KMS-11 (cell line): ENCODE measurements at regions not wholly inside any gene's neighbourhood (a gene's known extent, or its start where the extent isn't known, plus 50 kb on each side); places are given as distances from the start of the nearest gene placed in this dataset.

ENCODE experiments used
- H2AFZ ChIP-seq: fragments of 200-600 bp; sonication (generic); 2 replicates; pipeline ENCODE4 v1.6.1; 2016; ENCODE audit warnings: antibody characterized with exemption, mixed run types, low read depth
- H3K27ac ChIP-seq: fragments of 200-600 bp; sonication (generic); 2 replicates; pipeline ENCODE4 v1.6.1; 2016; ENCODE audit warnings: mild to moderate bottlenecking, mixed run types
- H3K27me3 ChIP-seq: fragments of 200-600 bp; sonication (generic); 2 replicates; pipeline ENCODE4 v1.6.1; 2017; ENCODE audit warnings: mild to moderate bottlenecking, low read depth, mixed run types, moderate library complexity; ENCODE audit not compliant: insufficient read depth
- H3K36me3 ChIP-seq: fragments of 200-600 bp; sonication (generic); 2 replicates; pipeline ENCODE4 v1.6.1; 2017; ENCODE audit warnings: mild to moderate bottlenecking, mixed run types; ENCODE audit not compliant: insufficient read depth
- H3K4me1 ChIP-seq: fragments of 200-600 bp; sonication (generic); 2 replicates; pipeline ENCODE4 v1.6.1; 2016; ENCODE audit warnings: mild to moderate bottlenecking, low read depth, mixed run types; ENCODE audit not compliant: poor library complexity, severe bottlenecking
- H3K4me2 ChIP-seq: fragments of 200-600 bp; sonication (generic); 2 replicates; pipeline ENCODE4 v1.7.0; 2016; ENCODE audit warnings: mild to moderate bottlenecking, mixed run types
- H3K4me3 ChIP-seq: fragments of 200-600 bp; sonication (generic); IDR thresholded peaks from 2 replicates; pipeline ENCODE4 v1.6.1; 2017; ENCODE audit warnings: low read depth, low read length, mixed read lengths; ENCODE audit not compliant: insufficient read depth
- H3K79me2 ChIP-seq: fragments of 200-600 bp; sonication (generic); 2 replicates; pipeline ENCODE4 v1.6.1; 2016; ENCODE audit warnings: low read depth, mixed run types; ENCODE audit not compliant: insufficient read depth
- H3K9ac ChIP-seq: fragments of 200-600 bp; sonication (generic); 2 replicates; pipeline ENCODE4 v1.6.1; 2016; ENCODE audit warnings: mild to moderate bottlenecking, mixed run types
- H4K20me1 ChIP-seq: fragments of 200-600 bp; sonication (generic); 2 replicates; pipeline ENCODE4 v1.6.1; 2016; ENCODE audit warnings: mild to moderate bottlenecking, mixed run types; ENCODE audit not compliant: insufficient read depth
- TF ChIP-seq, protein P1 (sequence below): fragments of 200-600 bp; sonication (generic); conservative IDR thresholded peaks from 2 replicates; pipeline ENCODE4 v1.6.1; 2017; ENCODE audit warnings: low read depth, mild to moderate bottlenecking, antibody characterized with exemption, low read length, moderate library complexity, mixed read lengths

DNA sequence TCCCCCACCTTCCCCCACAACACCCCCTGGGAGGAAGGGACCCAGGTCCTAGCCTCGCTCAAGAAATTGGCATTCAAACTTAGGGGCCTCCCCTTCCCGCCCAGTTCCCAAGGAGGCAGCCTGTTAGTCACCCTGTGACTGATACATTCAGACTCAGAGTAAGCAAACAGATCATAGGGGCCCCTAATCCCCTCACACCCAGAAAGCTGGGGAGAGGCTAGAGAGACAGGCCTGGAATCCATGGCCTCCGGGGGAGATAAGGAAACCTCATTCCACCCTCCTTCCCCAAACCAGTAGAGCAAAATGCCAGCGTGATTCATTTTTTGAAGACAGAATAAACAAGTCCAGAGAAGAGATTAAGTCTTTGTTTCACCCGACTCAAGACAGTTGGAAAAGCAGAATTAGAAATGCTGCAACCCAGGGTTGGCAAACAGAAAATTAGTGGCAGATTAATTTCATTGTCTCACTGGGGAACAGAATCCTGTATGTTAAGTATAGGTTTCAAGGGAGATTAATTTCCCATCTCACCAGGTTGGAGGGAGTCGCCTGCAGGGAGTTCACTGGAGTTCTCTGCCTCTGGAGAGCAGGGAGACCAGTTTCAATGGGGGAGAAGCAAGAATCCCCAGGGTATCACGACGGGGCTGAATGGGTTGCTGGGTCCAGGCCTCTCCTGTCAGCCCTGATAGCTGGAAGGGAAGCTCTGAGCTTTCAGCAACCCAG is 268.3 kb downstream of the UACA start:
- no peaks in the 10 kb centered on the region for H4K20me1 ChIP-seq
- H3K4me2 ChIP-seq: no peak overlapping the region; the same call in 1 of the 2 replicates

GRCh38 chr15:70494517-70494851 is 268.9 kb downstream of the UACA start:
- no peak overlapping the region; the same call in 1 of the 2 replicates for H3K4me2 ChIP-seq
- H3K4me3 ChIP-seq: no peak overlapping the region
- no peak overlapping the region for H3K9ac ChIP-seq
- no peaks in the 10 kb centered on the region for H3K27me3 ChIP-seq
- no peaks in the 10 kb centered on the region for H3K36me3 ChIP-seq
- H4K20me1 ChIP-seq: no peaks in the 10 kb centered on the region
- no peaks in the 10 kb centered on the region for H3K79me2 ChIP-seq
- TF ChIP-seq, protein P1, sequence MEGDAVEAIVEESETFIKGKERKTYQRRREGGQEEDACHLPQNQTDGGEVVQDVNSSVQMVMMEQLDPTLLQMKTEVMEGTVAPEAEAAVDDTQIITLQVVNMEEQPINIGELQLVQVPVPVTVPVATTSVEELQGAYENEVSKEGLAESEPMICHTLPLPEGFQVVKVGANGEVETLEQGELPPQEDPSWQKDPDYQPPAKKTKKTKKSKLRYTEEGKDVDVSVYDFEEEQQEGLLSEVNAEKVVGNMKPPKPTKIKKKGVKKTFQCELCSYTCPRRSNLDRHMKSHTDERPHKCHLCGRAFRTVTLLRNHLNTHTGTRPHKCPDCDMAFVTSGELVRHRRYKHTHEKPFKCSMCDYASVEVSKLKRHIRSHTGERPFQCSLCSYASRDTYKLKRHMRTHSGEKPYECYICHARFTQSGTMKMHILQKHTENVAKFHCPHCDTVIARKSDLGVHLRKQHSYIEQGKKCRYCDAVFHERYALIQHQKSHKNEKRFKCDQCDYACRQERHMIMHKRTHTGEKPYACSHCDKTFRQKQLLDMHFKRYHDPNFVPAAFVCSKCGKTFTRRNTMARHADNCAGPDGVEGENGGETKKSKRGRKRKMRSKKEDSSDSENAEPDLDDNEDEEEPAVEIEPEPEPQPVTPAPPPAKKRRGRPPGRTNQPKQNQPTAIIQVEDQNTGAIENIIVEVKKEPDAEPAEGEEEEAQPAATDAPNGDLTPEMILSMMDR: no peak
- H2AFZ ChIP-seq: no peak overlapping the region
- H3K27ac ChIP-seq: no peak overlapping the region
- peaks cover 80% of the 10 kb centered on the region for H3K4me1 ChIP-seq

More for the DNA sequence above, 268.3 kb downstream of the UACA start:
- H3K27me3 ChIP-seq: no peaks in the 10 kb centered on the region
- TF ChIP-seq, protein P1: no peak
- H3K27ac ChIP-seq: peak overlapping the region; percentile 18; the same call in 1 of the 2 replicates
- H3K36me3 ChIP-seq: no peaks in the 10 kb centered on the region
- H3K79me2 ChIP-seq: no peaks in the 10 kb centered on the region
- no peak overlapping the region for H3K4me3 ChIP-seq
- H2AFZ ChIP-seq: no peak overlapping the region
- H3K4me1 ChIP-seq: peaks cover 75% of the 10 kb centered on the region
- no peak overlapping the region for H3K9ac ChIP-seq

GRCh38 chr15:70493787-70494516 is 269.4 kb downstream of the UACA start:
- no peaks in the 10 kb centered on the region for H3K27me3 ChIP-seq

DNA sequence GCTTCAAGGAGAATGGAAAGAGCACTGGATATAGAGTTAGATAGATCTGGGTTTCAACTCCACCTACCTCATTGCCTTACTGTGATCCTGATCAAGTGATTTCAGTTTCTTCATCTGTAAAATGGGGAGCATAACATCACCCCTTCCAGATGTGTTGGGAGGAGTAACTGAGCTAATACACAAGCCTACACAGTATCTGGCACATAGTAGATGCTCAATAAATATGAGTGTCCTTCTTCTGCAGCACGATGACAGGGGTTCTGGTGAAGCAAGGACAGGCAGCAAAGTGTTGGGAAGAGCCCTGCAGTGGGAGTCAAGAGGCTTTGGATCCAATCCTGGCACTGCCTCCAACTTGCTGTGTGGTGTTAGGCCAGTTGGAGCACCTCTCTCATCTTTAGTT is 270.0 kb downstream of the UACA start:
- Histone ChIP-seq H3K4me3 (no peak overlapping the region), H3K9ac (peak overlapping the region; percentile 72; the same call in 1 of the 2 replicates), H3K36me3 (no peaks in the 10 kb centered on the region), H3K27me3 (no peaks in the 10 kb centered on the region), H3K79me2 (no peaks in the 10 kb centered on the region), H4K20me1 (no peaks in the 10 kb centered on the region), H3K27ac (peak overlapping the region; percentile 98), H3K4me2 (peak overlapping the region; percentile 96), H2AFZ (peak overlapping the region; percentile 36; the same call in 1 of the 2 replicates), H3K4me1 (peaks cover 91% of the 10 kb centered on the region)
- TF ChIP-seq, protein P1: no peak

More at GRCh38 chr15:70493787-70494516, 269.4 kb downstream of the UACA start:
- H3K79me2 ChIP-seq: no peaks in the 10 kb centered on the region
- no peak overlapping the region for H3K9ac ChIP-seq
- H4K20me1 ChIP-seq: no peaks in the 10 kb centered on the region
- H3K4me3 ChIP-seq: no peak overlapping the region
- H3K27ac ChIP-seq: peak overlapping the region; percentile 98
- TF ChIP-seq, protein P1: no peak
- H3K4me2 ChIP-seq: peak overlapping the region; percentile 96
- no peaks in the 10 kb centered on the region for H3K36me3 ChIP-seq
- H3K4me1 ChIP-seq: peaks cover 85% of the 10 kb centered on the region
- H2AFZ ChIP-seq: no peak overlapping the region
